ENCODE measurements at regions not wholly inside any gene's neighbourhood (a gene's known extent, or its start where the extent isn't known, plus 50 kb on each side); places are given as distances from the start of the nearest gene placed in this dataset.
"Not testable (repeated sequence)": the region's sequence is repeated elsewhere in the genome, so short reads cannot be mapped to it uniquely, and the experiment has no call there.

DNA sequence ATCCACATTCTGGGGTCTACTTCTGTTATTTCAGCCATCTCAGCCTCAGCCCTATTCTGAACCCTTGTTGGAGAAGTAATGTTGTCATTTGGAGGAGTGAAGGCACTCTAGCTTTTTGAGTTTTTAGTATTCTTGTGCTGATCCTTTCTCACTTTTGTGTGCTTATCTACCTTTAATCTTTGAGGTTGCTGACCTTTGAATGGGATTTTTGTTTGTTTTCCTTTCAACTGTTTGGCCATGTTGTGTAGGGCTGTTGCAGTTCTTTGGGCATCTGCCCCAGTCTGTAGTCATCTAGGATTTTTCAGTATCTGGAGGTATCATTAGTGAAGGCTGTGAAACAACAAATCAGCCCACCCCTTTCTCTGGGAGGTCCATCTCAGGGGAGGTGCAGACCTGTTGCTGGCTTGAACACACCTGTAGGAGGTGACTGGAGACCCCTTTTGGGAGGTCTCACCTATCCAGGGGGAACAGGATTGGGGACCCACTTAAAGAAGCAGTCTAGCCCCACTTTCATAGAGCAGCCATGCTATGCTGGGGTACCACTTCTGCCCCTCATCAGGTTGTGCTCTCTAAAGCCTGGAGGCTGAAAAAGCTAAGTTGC is 1391.4 kb downstream of the UQCRFS1 start:
- ChIA-PET POLR2A (no interaction called here), CTCF (interaction anchor here (1.1 kb wide), 1 partner anchor 12 kb away, joined by 3 read pairs; no protein-coding TSS in a partner anchor)
- DNase-seq (ENCODE audit: extremely low spot score): no peak
- TF ChIP-seq, protein P1, sequence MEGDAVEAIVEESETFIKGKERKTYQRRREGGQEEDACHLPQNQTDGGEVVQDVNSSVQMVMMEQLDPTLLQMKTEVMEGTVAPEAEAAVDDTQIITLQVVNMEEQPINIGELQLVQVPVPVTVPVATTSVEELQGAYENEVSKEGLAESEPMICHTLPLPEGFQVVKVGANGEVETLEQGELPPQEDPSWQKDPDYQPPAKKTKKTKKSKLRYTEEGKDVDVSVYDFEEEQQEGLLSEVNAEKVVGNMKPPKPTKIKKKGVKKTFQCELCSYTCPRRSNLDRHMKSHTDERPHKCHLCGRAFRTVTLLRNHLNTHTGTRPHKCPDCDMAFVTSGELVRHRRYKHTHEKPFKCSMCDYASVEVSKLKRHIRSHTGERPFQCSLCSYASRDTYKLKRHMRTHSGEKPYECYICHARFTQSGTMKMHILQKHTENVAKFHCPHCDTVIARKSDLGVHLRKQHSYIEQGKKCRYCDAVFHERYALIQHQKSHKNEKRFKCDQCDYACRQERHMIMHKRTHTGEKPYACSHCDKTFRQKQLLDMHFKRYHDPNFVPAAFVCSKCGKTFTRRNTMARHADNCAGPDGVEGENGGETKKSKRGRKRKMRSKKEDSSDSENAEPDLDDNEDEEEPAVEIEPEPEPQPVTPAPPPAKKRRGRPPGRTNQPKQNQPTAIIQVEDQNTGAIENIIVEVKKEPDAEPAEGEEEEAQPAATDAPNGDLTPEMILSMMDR (IDR thresholded peaks at IDR 0.05; ENCODE audit: control extremely low read depth, extremely low read depth, low read depth, missing control alignments): no peak

DNA sequence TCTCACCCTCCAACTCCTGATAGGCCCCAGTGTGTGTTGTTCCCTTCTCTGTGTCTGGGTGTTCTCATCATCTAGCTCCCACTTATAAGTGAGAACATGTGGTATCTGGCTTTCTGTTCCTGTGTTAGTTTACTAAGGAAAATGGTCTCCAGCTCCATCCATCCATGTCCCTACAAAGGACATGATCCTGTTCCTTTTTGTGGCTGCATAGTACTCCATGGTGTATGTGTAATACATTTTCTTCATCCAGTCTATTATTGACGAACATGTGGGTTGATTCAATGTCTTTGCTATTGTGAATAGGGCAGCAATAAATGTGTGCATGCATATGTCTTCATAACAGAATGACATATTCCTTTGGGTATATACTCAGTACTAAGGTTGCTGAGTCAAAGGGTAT is 1397.0 kb downstream of the UQCRFS1 start:
- TF ChIP-seq, protein P1 (IDR thresholded peaks at IDR 0.05; ENCODE audit: control extremely low read depth, extremely low read depth, low read depth, missing control alignments): no peak
- ChIA-PET CTCF (no interaction called here), POLR2A (no interaction called here)
- DNase-seq (ENCODE audit: extremely low spot score): no peak

DNA sequence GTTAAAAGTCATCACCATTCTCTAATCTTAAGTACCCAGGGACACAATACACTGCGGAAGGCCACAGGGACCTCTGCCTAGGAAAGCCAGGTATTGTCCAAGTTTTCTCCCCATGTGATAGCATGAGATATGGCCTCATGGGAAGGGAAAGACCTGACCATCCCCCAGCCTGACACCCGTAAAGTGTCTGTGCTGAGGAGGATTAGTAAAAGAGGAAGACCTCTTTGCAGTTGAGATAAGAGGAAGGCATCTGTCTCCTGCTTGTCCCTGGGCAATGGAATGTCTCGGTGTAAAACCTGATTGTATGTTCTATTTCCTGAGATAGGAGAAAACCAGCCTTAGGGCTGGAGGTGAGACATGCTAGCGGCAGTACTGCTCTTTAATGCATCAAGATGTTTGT is 1398.1 kb downstream of the UQCRFS1 start:
- DNase-seq (ENCODE audit: extremely low spot score); POLR2A ChIA-PET; CTCF ChIA-PET: not testable (repeated sequence)

DNA sequence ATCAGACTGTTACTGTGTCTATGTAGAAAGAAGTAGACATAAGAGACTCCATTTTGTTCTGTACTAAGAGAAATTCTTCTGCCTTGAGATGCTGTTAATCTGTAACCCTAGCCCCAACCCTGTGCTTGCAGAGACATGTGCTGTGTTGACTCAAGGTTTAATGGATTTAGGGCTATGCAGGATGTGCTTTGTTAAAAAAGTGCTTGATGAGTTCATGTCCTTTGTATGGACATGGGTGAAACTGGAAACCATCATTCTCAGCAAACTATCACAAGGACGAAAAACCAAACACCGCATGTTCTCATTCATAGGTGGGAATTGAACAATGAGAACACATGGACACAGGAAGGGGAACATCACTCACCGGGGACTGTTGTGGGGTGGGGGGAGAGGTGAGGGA is 1398.7 kb downstream of the UQCRFS1 start:
- DNase-seq (ENCODE audit: extremely low spot score); CTCF ChIA-PET; POLR2A ChIA-PET: not testable (repeated sequence)

DNA sequence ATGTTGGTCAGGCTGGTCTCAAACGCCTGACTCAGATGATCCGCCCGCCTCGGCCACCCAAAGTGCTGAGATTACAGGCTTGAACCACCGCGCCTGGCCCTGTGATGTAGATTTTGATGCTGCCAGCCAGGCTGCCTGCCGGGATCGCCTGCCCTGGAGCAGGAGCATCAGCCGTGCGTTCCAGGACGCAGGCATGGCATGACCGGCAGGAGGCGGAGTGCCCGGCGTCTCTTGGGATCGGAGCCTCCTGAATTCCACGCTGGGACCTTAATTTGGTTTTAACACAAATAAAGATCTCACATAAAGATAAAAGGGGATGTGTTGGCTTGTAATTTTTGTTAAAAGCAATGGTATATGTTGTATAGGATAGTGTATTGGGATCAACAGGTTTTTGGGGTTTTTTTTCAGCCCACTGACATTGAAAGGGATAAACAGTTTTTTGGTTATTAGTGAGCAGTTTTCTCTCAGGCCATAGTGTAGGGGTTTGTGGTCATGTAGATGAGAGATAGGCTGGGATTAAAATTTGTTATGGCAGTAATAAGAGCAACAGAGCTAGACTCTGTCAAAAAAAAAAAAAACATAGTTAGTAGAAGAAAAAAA is 1406.4 kb downstream of the UQCRFS1 start:
- POLR2A ChIA-PET: no interaction called here
- CTCF ChIA-PET: no interaction called here
- no peak for DNase-seq (ENCODE audit: extremely low spot score)
- TF ChIP-seq, protein P1 (IDR thresholded peaks at IDR 0.05; ENCODE audit: control extremely low read depth, extremely low read depth, low read depth, missing control alignments): no peak

DNA sequence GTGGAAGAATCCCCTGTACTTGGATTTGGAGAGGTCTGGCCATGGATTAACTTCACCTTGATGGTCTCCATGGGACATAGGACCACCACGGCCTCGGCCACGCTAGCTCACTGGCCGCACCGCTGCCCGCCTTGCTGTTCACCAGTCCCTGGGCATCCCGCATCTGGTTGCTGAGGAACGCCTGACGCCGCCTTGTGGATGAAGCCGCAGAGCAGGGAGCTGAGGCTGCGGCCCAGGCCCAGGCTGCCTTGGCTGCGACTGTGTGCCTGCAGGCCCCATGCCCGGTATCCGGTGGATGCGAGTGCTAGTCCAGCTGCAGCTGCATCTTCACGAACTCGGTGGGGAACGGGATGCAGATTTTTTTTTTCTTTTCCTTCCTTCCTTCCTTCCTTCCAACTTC is 1407.1 kb downstream of the UQCRFS1 start:
- ChIA-PET POLR2A (no interaction called here), CTCF (no interaction called here)
- TF ChIP-seq, protein P1 (IDR thresholded peaks at IDR 0.05; ENCODE audit: control extremely low read depth, extremely low read depth, low read depth, missing control alignments): no peak
- no peak for DNase-seq (ENCODE audit: extremely low spot score)

DNA sequence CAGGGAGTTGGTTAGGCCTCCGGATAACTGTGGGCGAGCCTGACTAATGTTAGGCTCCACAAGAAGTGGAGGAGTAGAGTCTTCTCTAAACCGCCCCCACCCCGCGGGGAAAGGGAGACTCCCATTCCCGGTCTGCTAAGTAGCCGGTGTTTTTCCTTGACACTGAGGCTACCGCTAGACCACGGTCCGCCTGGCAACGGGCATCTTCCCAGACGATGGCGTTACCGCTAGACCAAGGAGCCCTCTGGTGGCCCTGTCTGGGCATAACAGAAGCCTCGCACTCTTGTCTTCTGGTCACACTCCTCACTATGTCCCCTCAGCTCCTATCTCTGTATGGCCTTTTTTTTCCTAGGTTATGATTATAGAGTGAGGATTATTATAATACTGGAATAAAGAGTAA is 1410.7 kb downstream of the UQCRFS1 start:
- DNase-seq (ENCODE audit: extremely low spot score); POLR2A ChIA-PET: not testable (repeated sequence)
- CTCF ChIA-PET: interaction anchor here (1.3 kb wide), 1 partner anchor 9 kb away, joined by 5 read pairs; no protein-coding TSS in a partner anchor

DNA sequence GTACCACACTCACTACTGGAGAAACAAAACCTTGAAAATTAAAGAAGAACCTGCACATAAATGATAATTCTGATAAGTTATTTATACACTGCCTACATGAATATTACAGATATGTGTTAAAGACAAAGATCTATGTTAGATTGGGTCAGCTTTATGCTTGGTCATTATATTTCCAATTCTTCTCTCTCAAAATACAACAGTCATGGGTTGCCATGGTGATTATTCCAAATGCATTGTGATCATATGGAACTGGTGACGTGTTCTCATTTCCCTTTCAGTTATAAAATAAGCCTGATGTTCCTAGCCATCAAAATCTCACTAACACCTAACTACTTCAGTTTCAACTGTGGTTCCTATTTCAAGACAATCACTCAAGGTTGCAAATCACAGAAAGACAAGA is 1416.4 kb downstream of the UQCRFS1 start:
- POLR2A ChIA-PET: no interaction called here
- TF ChIP-seq, protein P1 (IDR thresholded peaks at IDR 0.05; ENCODE audit: control extremely low read depth, extremely low read depth, low read depth, missing control alignments): no peak
- DNase-seq (ENCODE audit: extremely low spot score): no peak
- CTCF ChIA-PET: no interaction called here
